GM12865 (cell line): ENCODE measurements at regions not wholly inside any gene's neighbourhood (a gene's known extent, or its start where the extent isn't known, plus 50 kb on each side); places are given as distances from the start of the nearest gene placed in this dataset.

Experiments
- DNase-seq: peaks from one replicate; pipeline ENCODE4 v3.0.0; 2010; ENCODE audit warnings: low read depth
- H3K4me3 ChIP-seq: 2 replicates; pipeline ENCODE4 v1.5.1; 2011; ENCODE audit warnings: mild to moderate bottlenecking, low read depth, low read length, control low read depth
- CTCF ChIP-seq: IDR thresholded peaks from 2 replicates; pipeline ENCODE4 v1.5.1; 2011; ENCODE audit warnings: low read length, control low read depth, low read depth, inconsistent platforms; ENCODE audit not compliant: insufficient read depth; ENCODE audit errors: missing control alignments

GRCh38 chr14:55801121-55801520, 221.1 kb downstream of the KTN1 start:
- no peak overlapping the region for H3K4me3 ChIP-seq
- no peak for DNase-seq
- no peak for TF ChIP-seq CTCF

DNA sequence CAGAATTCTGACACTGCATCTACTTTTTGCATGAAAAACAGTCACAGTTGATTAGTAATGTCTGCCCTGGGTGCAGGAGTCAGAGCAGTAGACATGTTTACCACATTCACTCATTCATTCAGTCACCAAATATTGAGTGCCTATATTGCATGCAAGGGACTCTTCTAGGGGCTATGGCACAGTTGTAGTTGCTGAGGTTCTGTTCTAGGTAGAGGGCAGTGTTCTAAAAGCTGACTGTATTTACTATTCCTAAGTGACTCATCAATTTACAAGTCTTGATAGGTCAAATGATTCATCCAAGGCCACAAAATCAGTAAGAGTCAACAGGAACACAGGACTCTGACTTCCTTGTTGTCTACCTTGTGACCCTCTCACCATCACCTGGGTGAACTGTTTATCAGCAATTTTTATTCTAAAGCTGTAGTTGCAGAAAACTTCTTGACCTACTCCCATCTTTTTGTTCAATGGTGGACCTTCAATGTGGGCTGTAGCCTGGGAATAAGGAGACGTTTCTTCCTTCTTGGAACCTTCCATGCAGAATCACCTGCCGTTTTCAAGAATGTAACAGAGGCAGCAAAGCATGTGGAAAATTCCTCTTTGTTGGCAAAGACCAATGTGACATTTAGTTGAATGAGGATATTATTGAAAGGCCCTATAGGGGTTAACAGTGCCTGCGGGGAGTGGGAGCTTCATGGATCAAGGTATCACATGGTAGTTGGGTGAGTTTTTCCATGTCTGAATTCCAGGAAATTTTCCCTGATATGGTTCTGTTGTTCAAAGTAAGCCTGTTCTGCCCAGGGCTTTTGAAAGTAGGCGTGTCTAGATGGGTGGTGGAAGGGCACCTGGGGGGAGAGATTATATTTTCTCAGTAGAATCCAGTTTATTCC, 223.2 kb downstream of the KTN1 start:
- no peak for DNase-seq
- H3K4me3 ChIP-seq: no peak overlapping the region
- no peak for TF ChIP-seq CTCF

- no peak for DNase-seq
- H3K4me3 ChIP-seq: no peak overlapping the region
- no peak for TF ChIP-seq CTCF
Observed at GRCh38 chr14:55803873-55804553, 224.0 kb downstream of the KTN1 start.

GRCh38 chr14:55805250-55805649, 225.2 kb downstream of the KTN1 start:
- DNase-seq: no peak
- TF ChIP-seq CTCF: no peak
- no peak overlapping the region for H3K4me3 ChIP-seq

DNA sequence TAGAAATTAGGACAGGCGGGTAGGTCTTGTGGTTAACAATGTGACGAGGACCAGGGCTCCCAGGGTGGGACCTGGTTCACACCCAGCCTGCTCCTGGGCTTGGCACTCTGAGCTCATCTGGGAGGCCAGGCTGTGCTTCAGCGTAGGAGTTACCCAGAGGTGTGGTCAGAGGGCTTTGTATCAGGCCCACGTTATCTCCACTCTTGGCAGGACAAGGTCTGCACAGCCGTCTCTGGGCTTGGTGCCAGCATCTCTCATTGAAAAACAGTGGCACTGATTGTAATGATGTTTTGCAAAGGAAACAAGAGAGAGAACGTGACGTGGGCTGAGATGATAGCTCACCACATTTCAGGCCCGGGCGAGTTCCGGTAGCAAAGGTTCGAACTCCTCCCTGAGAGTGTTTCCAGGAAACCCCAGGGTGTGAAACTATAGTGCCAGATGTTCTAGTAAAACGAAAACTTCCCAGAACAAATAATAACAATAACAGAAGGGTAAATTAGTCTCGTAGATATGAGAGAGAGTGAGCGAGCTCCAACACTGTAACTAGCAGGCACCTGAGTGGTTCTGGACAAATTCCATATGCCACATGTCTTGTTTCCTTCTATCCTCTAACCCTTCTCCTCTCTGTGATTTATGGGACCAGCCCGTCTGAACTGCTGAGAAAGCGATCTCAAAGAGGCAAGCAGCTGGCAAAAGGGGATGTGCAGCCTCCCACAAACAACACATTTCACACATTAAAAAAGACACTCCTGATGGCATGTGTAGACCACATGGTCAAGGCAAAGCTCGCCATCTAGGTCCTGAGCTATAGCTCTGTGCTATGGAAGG, 227.3 kb downstream of the KTN1 start:
- TF ChIP-seq CTCF: no peak
- no peak overlapping the region for H3K4me3 ChIP-seq
- peak; percentile 73 for DNase-seq

DNA sequence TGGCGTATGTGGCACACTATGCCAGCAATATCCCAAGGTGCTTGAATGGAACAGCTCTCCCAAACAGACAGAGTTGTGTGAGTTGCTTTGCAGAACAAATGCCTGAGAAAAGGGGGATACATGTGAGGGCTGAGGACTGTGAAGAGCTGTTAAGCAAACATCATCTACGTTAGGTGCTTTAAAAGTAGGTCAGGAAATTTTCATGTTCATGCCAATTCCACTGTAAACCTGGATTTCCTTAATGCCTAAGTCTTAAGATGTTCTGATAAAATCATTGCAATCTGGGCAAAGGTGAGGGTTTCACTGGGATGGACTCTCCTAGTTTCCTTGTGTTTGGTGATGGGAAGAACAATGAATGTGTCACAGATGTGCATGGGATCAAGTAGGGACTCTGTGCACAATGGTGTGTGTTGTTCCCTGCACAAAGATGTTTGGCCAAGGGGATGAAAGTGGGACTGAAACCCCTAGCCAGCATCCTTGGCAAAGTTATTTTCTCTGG, 227.9 kb downstream of the KTN1 start:
- peak; percentile 7 for DNase-seq
- H3K4me3 ChIP-seq: no peak overlapping the region
- TF ChIP-seq CTCF: no peak
